IMR-90 (cell line): ENCODE measurements at regions not wholly inside any gene's neighbourhood (a gene's known extent, or its start where the extent isn't known, plus 50 kb on each side); places are given as distances from the start of the nearest gene placed in this dataset.
"Not testable (repeated sequence)": the region's sequence is repeated elsewhere in the genome, so short reads cannot be mapped to it uniquely, and the experiment has no call there.

ENCODE experiments used
- ATAC-seq: fragments of 200-7000 bp; cut with Tn5 transposase; 2 replicates; pipeline ENCODE4 v1.9.1; 2020; ENCODE audit warnings: low read depth, mild to moderate bottlenecking, moderate library complexity
- BruUV-seq: library from RNA; stranded (reverse); fragments of 400-500 nt; replicated peaks from 2 replicates; lab custom pipeline; 2021; lab: Mats Ljungman, UMichigan
- CTCF ChIA-PET: fragments of 300-600 bp; formaldehyde crosslinking; extraction: SDS; loops from one replicate; lab custom pipeline; 2021; ENCODE audit warnings: antibody characterized with exemption; lab: Yijun Ruan, JAX
- POLR2A ChIA-PET: fragments of 300-600 bp; sonication (Branson Sonifier 250); formaldehyde crosslinking; loops from one replicate; lab custom pipeline; 2022; ENCODE audit warnings: antibody characterized with exemption; ENCODE audit not compliant: unreplicated experiment; lab: Charles Lee
- DNase-seq: peaks from one replicate; pipeline ENCODE4 v3.0.0; 2013
- H2AFZ ChIP-seq: replicated peaks from 2 replicates; pipeline ENCODE3; 2013; ENCODE audit warnings: low read length, mild to moderate bottlenecking; ENCODE audit not compliant: poor library complexity
- H2AK5ac ChIP-seq: 2 replicates; pipeline ENCODE4 v1.6.1; 2013; ENCODE audit warnings: low read depth, low read length, inconsistent platforms
- H2AK9ac ChIP-seq: replicated peaks from 2 replicates; pipeline ENCODE3; 2013; ENCODE audit warnings: mild to moderate bottlenecking, low read depth, low read length, moderate library complexity; ENCODE audit not compliant: poor library complexity
- H2BK120ac ChIP-seq: 2 replicates; pipeline ENCODE4 v1.6.1; 2013; ENCODE audit warnings: low read depth, low read length, inconsistent platforms
- H2BK15ac ChIP-seq: 3 replicates; pipeline ENCODE4 v1.6.1; 2013; ENCODE audit warnings: low read depth, low read length, inconsistent platforms
- H2BK20ac ChIP-seq: 2 replicates; pipeline ENCODE4 v1.6.1; 2013; ENCODE audit warnings: low read depth, mild to moderate bottlenecking, inconsistent platforms, low read length, moderate library complexity
- H2BK5ac ChIP-seq: 2 replicates; pipeline ENCODE4 v1.6.1; 2013; ENCODE audit warnings: mild to moderate bottlenecking, low read depth, low read length, inconsistent platforms; ENCODE audit not compliant: poor library complexity, severe bottlenecking
- H3K14ac ChIP-seq: replicated peaks from 2 replicates; pipeline ENCODE4 v1.6.1; 2013; ENCODE audit warnings: low read depth, low read length, inconsistent platforms
- H3K18ac ChIP-seq: 2 replicates; pipeline ENCODE4 v1.6.1; 2013; ENCODE audit warnings: low read depth, low read length, control low read depth
- H3K23ac ChIP-seq: 2 replicates; pipeline ENCODE4 v1.6.1; 2013; ENCODE audit warnings: low read depth, low read length, inconsistent platforms
- H3K27ac ChIP-seq: 2 replicates; pipeline ENCODE4 v1.5.1; 2013; ENCODE audit warnings: mild to moderate bottlenecking, control low read depth, low read length; ENCODE audit not compliant: insufficient read depth
- H3K27me3 ChIP-seq: 2 replicates; pipeline ENCODE4 v1.6.1; 2013; ENCODE audit warnings: low read length; ENCODE audit not compliant: control insufficient read depth, insufficient read depth
- H3K36me3 ChIP-seq: 2 replicates; pipeline ENCODE4 v1.6.1; 2013; ENCODE audit warnings: low read length, mixed read lengths; ENCODE audit not compliant: control insufficient read depth, insufficient read depth
- H3K4ac ChIP-seq: 2 replicates; pipeline ENCODE4 v1.6.1; 2013; ENCODE audit warnings: low read depth, low read length, inconsistent platforms
- H3K4me1 ChIP-seq: 2 replicates; pipeline ENCODE4 v1.6.1; 2013; ENCODE audit warnings: low read length, mixed read lengths; ENCODE audit not compliant: control insufficient read depth, insufficient read depth
- H3K4me2 ChIP-seq: 2 replicates; pipeline ENCODE4 v1.6.1; 2013; ENCODE audit warnings: low read depth, mild to moderate bottlenecking, control low read depth, low read length, moderate library complexity
- H3K4me3 ChIP-seq: 2 replicates; pipeline ENCODE4 v1.5.1; 2013; ENCODE audit warnings: low read depth, mild to moderate bottlenecking, control low read depth, low read length, moderate library complexity; ENCODE audit not compliant: insufficient read depth
- H3K56ac ChIP-seq: 2 replicates; pipeline ENCODE4 v1.6.1; 2013; ENCODE audit warnings: low read length, inconsistent platforms; ENCODE audit not compliant: insufficient read depth; ENCODE audit errors: extremely low read depth
- H3K79me1 ChIP-seq, 2 experiments: 2 replicates each; pipeline ENCODE4 v1.6.1; 2013; ENCODE audit warnings: low read length in 2 of 2, inconsistent platforms in 1 of 2, low read depth in 1 of 2
- H3K9ac ChIP-seq: 2 replicates; pipeline ENCODE4 v1.6.1; 2013; ENCODE audit warnings: low read depth, low read length, control low read depth
- H3K9me1 ChIP-seq: 2 replicates; pipeline ENCODE4 v1.6.1; 2013; ENCODE audit warnings: low read length, inconsistent platforms; ENCODE audit not compliant: insufficient read depth
- H3K9me3 ChIP-seq: 2 replicates; pipeline ENCODE4 v1.6.1; 2013; ENCODE audit warnings: low read length; ENCODE audit not compliant: control insufficient read depth, insufficient read depth
- H4K20me1 ChIP-seq: 2 replicates; pipeline ENCODE4 v1.6.1; 2013; ENCODE audit warnings: low read length, inconsistent platforms; ENCODE audit not compliant: insufficient read depth
- H4K5ac ChIP-seq: 2 replicates; pipeline ENCODE4 v1.6.1; 2013; ENCODE audit warnings: mild to moderate bottlenecking, low read depth, low read length, control low read depth
- H4K8ac ChIP-seq, 2 experiments: 2 replicates each; pipeline ENCODE4 v1.6.1; 2013; ENCODE audit warnings: low read depth in 2 of 2, low read length in 2 of 2, control low read depth in 1 of 2, inconsistent platforms in 1 of 2
- H4K91ac ChIP-seq: 2 replicates; pipeline ENCODE4 v1.6.1; 2013; ENCODE audit warnings: low read depth, low read length, inconsistent platforms; ENCODE audit not compliant: insufficient read depth
- CEBPB ChIP-seq: IDR thresholded peaks from 2 replicates; pipeline ENCODE4 v1.6.1; 2012; ENCODE audit warnings: low read depth, low read length, improper control_type of control experiment
- MAZ ChIP-seq: IDR thresholded peaks from 2 replicates; pipeline ENCODE4 v1.6.1; 2012; ENCODE audit warnings: low read depth, mild to moderate bottlenecking, low read length, improper control_type of control experiment, moderate library complexity, borderline replicate concordance
- NFE2L2 ChIP-seq: fragments of 150-350 bp; IDR thresholded peaks from 2 replicates; pipeline ENCODE4 v1.6.1; 2016; ENCODE audit warnings: low read depth, mild to moderate bottlenecking, low read length
- RAD21 ChIP-seq: IDR thresholded peaks from 2 replicates; pipeline ENCODE4 v1.6.1; 2012; ENCODE audit warnings: low read length, improper control_type of control experiment
- RCOR1 ChIP-seq: IDR thresholded peaks from 2 replicates; pipeline ENCODE4 v1.6.1; 2012; ENCODE audit warnings: mild to moderate bottlenecking, low read length, improper control_type of control experiment; ENCODE audit not compliant: insufficient replicate concordance
- WGBS, 2 experiments: methylation state at CpG; one replicate each; pipeline versions ENCODE4 v1.1.5 to v1.1.7; 2013; ENCODE audit warnings: missing lambda C conversion rate in 2 of 2; ENCODE audit not compliant: insufficient read length in 1 of 2; ENCODE audit errors: extremely low coverage in 2 of 2; 5-methylcytosine and 5-hydroxymethylcytosine counted together
- dilution Hi-C: fragments of 300-500 bp; cut with HindIII; formaldehyde crosslinking; loops from one replicate; pipeline ENCODE4 v1.14.3; 2018; ENCODE audit warnings: low sequenced_read_pairs; ENCODE audit not compliant: unreplicated experiment
- in situ Hi-C: fragments of 300-500 bp; cut with MboI; formaldehyde crosslinking; loops from 3 replicates; pipeline ENCODE4 v1.14.3; 2019; ENCODE audit warnings: low sequenced_read_pairs, inconsistent platforms, mixed read lengths
- intact Hi-C: fragments of 100-400 bp; cut with micrococcal nuclease; formaldehyde crosslinking; loops from 2 replicates; pipeline ENCODE4 v1.10.0; 2022

- no peak overlapping the region for H2AK5ac ChIP-seq
- POLR2A ChIA-PET = no interaction called here
- no peak overlapping the region for H2BK15ac ChIP-seq
- no peaks in the 10 kb centered on the region for H3K4me1 ChIP-seq
- no peak overlapping the region for H3K27ac ChIP-seq
- H4K5ac ChIP-seq = no peak overlapping the region
- H2AFZ ChIP-seq = no peak overlapping the region
- H2BK120ac ChIP-seq = no peak overlapping the region
- intact Hi-C loops (no loop called here), in situ Hi-C loops (no loop called here), dilution Hi-C loops (no loop called here)
- H2AK9ac ChIP-seq = no peak overlapping the region
- no peaks in the 10 kb centered on the region for H3K9me1 ChIP-seq
- no peak overlapping the region for H2BK20ac ChIP-seq
- H3K4me2 ChIP-seq = no peak overlapping the region
- CTCF ChIA-PET = no interaction called here
- BruUV-seq = no TSS peak
- H4K91ac ChIP-seq = no peak overlapping the region
- H3K9ac ChIP-seq = no peak overlapping the region
- no peaks in the 10 kb centered on the region for H3K9me3 ChIP-seq
- H4K20me1 ChIP-seq = no peaks in the 10 kb centered on the region
- no peak for TF ChIP-seq CEBPB
- TF ChIP-seq RCOR1 = no peak
- TF ChIP-seq RAD21 = no peak
- TF ChIP-seq MAZ = no peak
- no peak for TF ChIP-seq NFE2L2
- no peak overlapping the region for H3K18ac ChIP-seq
- no peak overlapping the region for H3K4ac ChIP-seq
- DNase-seq (no peak), ATAC-seq (no peak)
- no peak overlapping the region for H4K8ac ChIP-seq
- H3K36me3 ChIP-seq = no peaks in the 10 kb centered on the region
- H3K4me3 ChIP-seq = no peak overlapping the region
- no peak overlapping the region for H3K23ac ChIP-seq
- H2BK5ac ChIP-seq = no peak overlapping the region
- H3K14ac ChIP-seq = no peak overlapping the region
- H3K79me1 ChIP-seq = no peaks in the 10 kb centered on the region
- no peak overlapping the region for H3K56ac ChIP-seq
- WGBS, 2 experiments = no CpG with 5 or more reads among the region's 1 CpG
- H3K27me3 ChIP-seq = no peaks in the 10 kb centered on the region
These were observed 122.1 kb upstream of the NRXN3 start for GRCh38 chr14:78048120-78048519.

- not testable (repeated sequence) for H2AK5ac ChIP-seq, ATAC-seq
These were observed 113.3 kb upstream of the NRXN3 start for GRCh38 chr14:78056890-78057289.

More at GRCh38 chr14:78056890-78057289, 113.3 kb upstream of the NRXN3 start:
- H2AFZ ChIP-seq, H4K8ac ChIP-seq, H3K23ac ChIP-seq, H3K56ac ChIP-seq, H3K14ac ChIP-seq, H3K9me3 ChIP-seq, H2BK120ac ChIP-seq, H3K18ac ChIP-seq, H3K4me2 ChIP-seq, H2AK9ac ChIP-seq, POLR2A ChIA-PET, H3K79me1 ChIP-seq, H3K4me3 ChIP-seq, intact Hi-C loops, H4K20me1 ChIP-seq, H2BK20ac ChIP-seq, CTCF ChIA-PET, H3K9me1 ChIP-seq, H3K4ac ChIP-seq, H4K5ac ChIP-seq, H3K27me3 ChIP-seq, H3K9ac ChIP-seq, H4K91ac ChIP-seq, H3K27ac ChIP-seq, DNase-seq, H3K36me3 ChIP-seq, dilution Hi-C loops, H2BK15ac ChIP-seq, H2BK5ac ChIP-seq, H3K4me1 ChIP-seq, in situ Hi-C loops, BruUV-seq: not testable (repeated sequence)
- WGBS, 2 experiments = no CpG with 5 or more reads among the region's 2 CpGs
